AG08396 (cell line): ENCODE measurements at regions not wholly inside any gene's neighbourhood (a gene's known extent, or its start where the extent isn't known, plus 50 kb on each side); places are given as distances from the start of the nearest gene placed in this dataset.

Source experiments
- DNase-seq: peaks from one replicate; pipeline ENCODE4 v3.0.0; 2012; ENCODE audit warnings: low spot score, mixed read lengths

- no peak for DNase-seq
Observed at GRCh38 chr18:34159691-34160185, 65.0 kb downstream of the NOL4 start.

- no peak for DNase-seq
Observed at GRCh38 chr18:34158881-34159690, 65.6 kb downstream of the NOL4 start.

GRCh38 chr18:34153711-34154110 lies 71.0 kb downstream of the NOL4 start:
- DNase-seq, result no peak

GRCh38 chr18:34131006-34131405 lies 93.7 kb downstream of the NOL4 start:
- no peak for DNase-seq

GRCh38 chr18:34128436-34128835 lies 96.3 kb downstream of the NOL4 start:
- no peak for DNase-seq

GRCh38 chr18:34126121-34126520 lies 98.6 kb downstream of the NOL4 start:
- no peak for DNase-seq

GRCh38 chr18:34122724-34123334 lies 101.9 kb downstream of the NOL4 start:
- DNase-seq, result peak; percentile 24

- DNase-seq, result no peak
Observed at GRCh38 chr18:34121200-34121721, 103.5 kb downstream of the NOL4 start.

- no peak for DNase-seq
Observed at GRCh38 chr18:34120294-34120693, 104.4 kb downstream of the NOL4 start.

GRCh38 chr18:34117319-34117718 lies 107.4 kb downstream of the NOL4 start:
- DNase-seq, result no peak

- DNase-seq, result no peak
Observed at GRCh38 chr18:34115409-34116081, 109.2 kb downstream of the NOL4 start.

GRCh38 chr18:34114996-34115395 lies 109.7 kb downstream of the NOL4 start:
- no peak for DNase-seq

- no peak for DNase-seq
Observed at GRCh38 chr18:34108206-34108605, 116.5 kb downstream of the NOL4 start.

GRCh38 chr18:34098109-34098508 lies 126.6 kb downstream of the NOL4 start:
- no peak for DNase-seq

- DNase-seq, result no peak
Observed at GRCh38 chr18:34097312-34097711, 127.4 kb downstream of the NOL4 start.

GRCh38 chr18:34094148-34094547 lies 130.6 kb downstream of the NOL4 start:
- DNase-seq, result no peak

- DNase-seq, result no peak
Observed at GRCh38 chr18:34092796-34093195, 131.9 kb downstream of the NOL4 start.

GRCh38 chr18:34086370-34086769 lies 138.3 kb downstream of the NOL4 start:
- no peak for DNase-seq

- DNase-seq, result no peak
Observed at GRCh38 chr18:34085140-34085739, 139.5 kb downstream of the NOL4 start.

- no peak for DNase-seq
Observed at GRCh38 chr18:34084635-34085034, 140.1 kb downstream of the NOL4 start.

- DNase-seq, result no peak
Observed at GRCh38 chr18:34083910-34084535, 140.7 kb downstream of the NOL4 start.

- no peak for DNase-seq
Observed at GRCh38 chr18:34077599-34077998, 147.1 kb downstream of the NOL4 start.
